NCI-H774 (cell line): ENCODE measurements at regions not wholly inside any gene's neighbourhood (a gene's known extent, or its start where the extent isn't known, plus 50 kb on each side); places are given as distances from the start of the nearest gene placed in this dataset.
"Not testable (repeated sequence)": the region's sequence is repeated elsewhere in the genome, so short reads cannot be mapped to it uniquely, and the experiment has no call there.

Experiments
- DNase-seq: peaks from one replicate; lab custom pipeline; 2025; lab: John Stamatoyannopoulos, UW

DNA sequence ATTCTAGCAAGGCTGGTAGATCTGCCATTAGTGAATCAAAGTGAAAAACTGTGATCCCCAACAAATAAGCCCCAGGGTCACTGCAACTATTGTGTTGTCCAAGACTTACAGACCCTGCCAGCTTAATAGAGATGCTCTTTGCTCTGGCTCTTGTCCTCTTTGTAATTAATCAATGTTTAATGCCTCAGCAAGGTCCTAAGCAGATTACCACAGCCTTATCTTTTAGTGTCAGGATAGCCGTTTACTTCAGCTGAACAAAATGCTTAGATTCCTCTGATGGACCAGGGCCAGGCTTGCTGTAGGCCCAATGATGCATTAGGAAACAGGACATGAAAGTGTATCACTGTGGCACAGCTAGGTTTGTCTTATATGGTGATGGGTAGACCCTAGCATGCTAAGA is 353.3 kb downstream of the HACE1 start:
- DNase-seq = no peak

- no peak for DNase-seq
Measured at GRCh38 chr6:104505838-104506237, 353.9 kb downstream of the HACE1 start.

DNA sequence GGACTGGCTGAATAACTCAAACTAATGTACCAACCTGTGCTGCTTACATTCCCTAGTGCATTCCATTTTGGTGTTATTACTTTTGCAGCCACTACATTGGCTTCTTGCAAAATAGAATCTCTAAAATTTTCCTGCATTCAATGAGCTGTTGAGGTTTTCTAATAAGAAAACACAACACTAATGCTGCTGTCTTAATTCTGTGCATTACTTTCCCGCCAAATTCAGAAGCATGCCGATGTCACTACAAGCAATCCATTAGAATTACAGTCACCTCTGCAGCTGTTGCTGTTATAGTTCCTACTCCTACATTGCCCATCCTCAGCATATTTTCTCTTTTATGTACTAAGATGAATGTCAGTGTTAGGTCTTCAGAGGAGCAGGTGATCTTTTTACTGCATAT is 359.5 kb downstream of the HACE1 start:
- no peak for DNase-seq

DNA sequence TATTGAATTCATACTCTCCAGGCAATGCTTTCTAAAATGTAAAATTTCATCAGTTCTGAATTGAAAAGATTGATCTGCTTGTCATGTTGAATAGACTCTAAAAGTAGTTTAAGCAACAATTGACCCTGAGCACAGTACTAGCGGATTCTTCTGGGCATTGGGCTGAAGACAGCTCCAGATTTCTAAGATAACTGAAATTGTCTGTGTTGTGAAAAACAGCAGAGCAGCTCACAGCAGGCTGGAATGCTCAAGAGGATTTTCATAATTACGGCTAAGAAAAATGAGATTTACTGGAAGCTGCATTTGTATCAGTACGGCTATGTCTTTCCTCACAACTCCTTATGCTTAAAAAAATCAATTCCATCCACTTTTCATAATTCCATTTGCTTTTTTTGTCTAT is 373.7 kb downstream of the HACE1 start:
- DNase-seq = no peak

DNA sequence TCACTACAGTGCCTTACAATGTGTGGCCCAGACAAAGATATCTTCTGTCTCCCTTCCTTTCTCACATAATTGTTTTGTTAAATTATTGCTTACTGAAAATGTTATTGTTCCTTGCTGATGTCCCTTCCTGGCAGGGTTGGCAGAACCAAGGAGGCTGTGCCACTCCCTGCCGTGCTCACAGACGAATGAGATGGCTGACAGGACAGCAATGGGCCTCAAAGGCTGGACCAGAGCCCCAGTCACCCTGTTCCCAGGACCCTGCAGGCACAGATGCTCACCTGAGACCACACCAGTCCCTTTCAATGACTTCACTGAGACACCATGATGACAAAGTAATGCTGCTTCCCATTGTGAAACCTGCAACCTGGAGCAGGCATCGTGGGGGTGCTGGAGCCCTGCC is 375.1 kb downstream of the HACE1 start:
- no peak for DNase-seq

DNA sequence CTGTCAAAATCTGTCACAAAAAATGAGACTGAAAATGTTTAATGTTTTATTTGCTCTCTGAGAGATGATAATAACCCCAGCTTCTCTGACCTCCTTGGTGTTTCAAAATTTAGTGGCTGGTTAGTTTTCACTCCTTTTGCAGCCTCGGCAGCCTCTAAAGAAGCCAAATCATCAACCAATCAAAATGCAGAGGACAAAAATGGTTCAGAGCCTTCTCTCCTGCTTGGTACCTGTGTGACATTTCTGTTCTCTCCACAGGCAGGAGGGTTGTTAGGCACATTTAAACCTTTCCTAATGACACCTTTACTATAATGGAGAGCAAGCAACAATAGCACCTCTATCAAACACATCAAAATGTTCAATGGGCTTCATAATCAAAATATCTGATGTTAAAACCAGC is 375.5 kb downstream of the HACE1 start:
- no peak for DNase-seq

GRCh38 chr6:104483225-104483834 is 376.4 kb downstream of the HACE1 start:
- DNase-seq = no peak

GRCh38 chr6:104477569-104477968 is 382.1 kb downstream of the HACE1 start:
- peak; percentile 17 for DNase-seq

GRCh38 chr6:104473021-104473429 is 386.7 kb downstream of the HACE1 start:
- DNase-seq = no peak

DNA sequence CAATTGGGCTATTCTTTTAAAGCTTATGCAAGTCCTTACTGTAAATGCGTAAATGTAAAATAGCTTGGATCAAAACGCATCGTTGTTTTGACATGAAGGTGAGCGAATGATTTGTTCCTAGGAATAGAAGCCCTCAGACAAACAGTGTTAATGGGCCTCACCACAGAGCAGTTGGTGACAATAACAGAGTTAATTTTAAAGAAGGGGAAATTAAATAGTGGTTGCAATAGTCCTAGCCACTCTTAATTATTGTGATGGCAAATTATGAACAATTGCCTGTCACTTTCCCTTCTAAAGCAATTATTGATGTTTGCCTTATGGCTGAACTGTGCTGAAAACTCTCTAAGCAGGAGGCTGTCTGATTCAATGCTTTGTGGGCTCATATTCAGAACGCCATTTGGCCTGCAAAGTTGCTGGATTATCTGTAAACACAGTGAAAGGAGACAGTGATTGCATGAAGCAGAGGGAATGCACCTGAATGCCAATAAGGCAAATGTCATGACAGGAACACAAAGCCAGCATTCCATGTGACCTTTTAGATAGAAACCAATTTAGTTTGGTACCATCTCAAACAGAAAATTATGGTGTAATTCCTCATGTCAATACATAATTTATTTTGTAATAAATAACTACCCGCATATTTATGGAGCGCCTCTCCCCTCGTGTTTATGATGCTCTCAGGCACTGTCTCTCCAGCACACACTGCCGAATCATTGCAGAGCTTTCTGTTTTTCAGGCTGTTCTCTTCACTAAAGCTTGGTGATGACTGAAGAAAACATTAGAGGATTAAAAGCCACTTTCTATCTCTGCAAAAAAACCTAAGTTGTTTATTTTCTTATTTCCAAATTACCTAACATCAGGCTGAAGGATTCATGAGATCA is 387.5 kb downstream of the HACE1 start:
- peak; percentile 68 for DNase-seq

DNA sequence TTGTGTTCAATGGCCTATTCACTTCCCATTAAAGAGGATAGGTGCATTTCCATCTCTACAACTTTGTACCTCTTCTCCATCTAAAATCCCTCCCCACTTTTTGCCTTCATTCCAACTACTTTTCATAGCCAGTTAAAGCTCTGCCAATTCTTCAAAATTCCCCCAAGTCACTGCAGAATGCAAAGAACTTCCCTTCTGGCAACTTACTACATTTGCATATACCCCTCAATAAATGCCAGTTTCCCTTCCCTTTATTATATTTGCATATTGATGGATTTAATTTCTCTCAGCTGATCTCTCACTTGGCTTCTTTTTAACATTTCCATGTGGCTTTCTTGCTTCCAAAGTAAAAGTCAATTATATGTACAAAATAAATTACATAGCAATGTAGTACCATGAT is 393.4 kb downstream of the HACE1 start:
- no peak for DNase-seq

DNA sequence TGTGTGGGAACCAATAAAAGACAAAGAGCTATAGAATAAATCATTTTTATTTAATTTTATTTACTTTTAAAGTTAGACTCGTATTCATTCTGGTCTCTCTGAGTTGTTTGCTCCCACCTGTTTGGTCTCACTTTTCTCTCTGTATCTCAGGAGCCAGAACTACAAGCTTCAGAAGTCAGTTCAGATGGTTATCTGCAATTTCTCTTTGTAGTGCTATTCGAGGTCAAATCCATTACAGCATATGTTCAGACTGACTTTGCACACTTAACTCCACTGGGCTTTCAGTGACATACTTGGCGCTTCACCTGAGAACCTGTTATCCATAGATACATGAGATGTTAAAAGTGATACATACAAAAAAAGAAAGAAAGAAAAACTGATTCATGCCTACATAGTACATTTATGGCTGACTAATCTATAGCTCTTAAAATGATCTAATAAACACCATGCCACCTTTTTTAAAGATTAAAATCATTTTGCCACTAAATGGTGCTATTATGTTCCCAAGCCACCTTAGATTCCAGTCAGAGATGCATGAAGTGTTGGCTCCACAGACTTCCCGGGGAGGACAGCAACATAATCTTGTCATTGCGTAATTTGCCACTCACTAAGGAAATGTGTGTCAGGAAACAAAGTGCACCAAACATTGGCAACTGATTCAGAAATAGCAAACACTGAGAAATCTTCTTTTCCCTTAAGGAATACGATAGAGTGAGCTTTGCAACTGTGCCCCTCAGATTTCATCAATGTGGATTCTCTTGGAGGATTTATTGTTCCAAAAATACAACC is 396.7 kb downstream of the HACE1 start:
- no peak for DNase-seq

DNA sequence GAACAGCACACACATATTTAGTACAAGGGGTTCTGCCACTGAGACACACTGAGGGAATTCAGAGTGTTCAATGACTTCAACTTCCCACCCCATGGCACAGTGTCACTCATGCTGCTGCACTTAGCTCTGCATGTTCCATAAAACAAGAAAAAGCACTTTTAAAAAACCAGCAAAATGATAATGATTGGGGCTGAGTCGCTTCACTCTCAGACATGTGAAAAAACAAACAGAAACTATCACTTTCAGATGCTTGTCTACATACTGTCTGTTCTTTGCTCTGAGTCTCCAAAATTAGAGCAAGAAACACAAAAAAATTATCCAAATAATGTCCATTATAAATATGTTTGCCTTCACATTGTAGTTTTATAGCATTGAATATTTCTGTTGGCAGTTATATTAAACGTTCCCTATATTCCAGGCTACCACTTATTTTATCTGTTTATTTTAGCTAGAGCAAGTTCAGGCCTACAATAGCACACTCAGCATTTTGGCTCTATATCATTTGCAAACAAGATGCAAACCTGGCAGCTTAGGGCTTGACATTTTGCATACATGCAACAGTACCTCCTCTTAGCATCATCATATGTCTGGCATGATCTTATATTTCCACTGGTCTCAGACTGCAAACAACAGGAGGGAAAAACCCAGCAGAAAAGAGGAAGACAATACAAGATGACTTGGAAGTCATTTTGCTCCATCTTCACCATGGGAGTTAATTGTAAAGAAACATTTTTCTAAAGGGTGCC is 398.8 kb downstream of the HACE1 start:
- DNase-seq = no peak

- no peak for DNase-seq
Measured at GRCh38 chr6:104459543-104459942, 400.2 kb downstream of the HACE1 start.

DNA sequence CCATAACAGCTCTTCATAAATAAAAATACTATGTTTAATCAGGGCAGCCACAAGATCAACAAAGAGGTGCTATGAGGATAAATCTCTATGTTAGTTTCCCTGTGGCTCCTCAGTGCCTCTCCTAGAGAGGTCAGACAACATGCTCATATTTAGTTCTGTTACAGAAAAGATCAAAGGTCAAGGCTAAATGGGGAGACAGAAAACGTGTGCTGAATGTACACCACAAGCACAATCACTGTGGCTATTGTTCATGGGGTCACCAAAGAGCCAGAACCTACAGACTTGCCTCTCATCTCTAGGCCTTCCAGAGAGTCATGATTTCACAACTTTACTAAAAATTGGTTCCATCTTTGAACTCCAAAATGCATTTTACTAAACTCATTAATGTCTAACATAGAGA is 409.8 kb downstream of the HACE1 start:
- no peak for DNase-seq

- DNase-seq = not testable (repeated sequence)
Measured at GRCh38 chr6:104446101-104447080, 413.3 kb downstream of the HACE1 start.

- DNase-seq = no peak
Measured at GRCh38 chr6:104434519-104434918, 425.2 kb downstream of the HACE1 start.

- no peak for DNase-seq
Measured at GRCh38 chr6:104431096-104431495, 428.6 kb downstream of the HACE1 start.

DNA sequence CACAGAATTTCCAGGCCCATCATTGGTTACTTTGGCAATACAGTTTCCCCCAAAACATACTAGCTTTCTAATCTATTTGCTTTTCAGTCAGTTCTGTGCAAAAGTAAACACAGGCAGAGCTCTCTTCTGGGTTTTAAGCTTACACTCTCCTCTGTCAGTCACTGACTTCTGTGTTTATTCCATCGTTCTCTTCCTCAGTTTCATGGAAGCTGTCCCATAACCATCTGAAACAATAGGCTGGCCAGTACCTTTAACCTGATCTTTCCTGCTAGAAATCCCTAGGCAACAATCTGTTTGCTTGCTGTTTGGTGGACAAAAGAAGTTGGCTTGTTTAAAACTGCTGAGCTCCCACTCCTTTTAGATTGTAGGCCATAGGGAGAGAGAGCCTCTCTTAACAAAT is 431.5 kb downstream of the HACE1 start:
- DNase-seq = peak; percentile 73

DNA sequence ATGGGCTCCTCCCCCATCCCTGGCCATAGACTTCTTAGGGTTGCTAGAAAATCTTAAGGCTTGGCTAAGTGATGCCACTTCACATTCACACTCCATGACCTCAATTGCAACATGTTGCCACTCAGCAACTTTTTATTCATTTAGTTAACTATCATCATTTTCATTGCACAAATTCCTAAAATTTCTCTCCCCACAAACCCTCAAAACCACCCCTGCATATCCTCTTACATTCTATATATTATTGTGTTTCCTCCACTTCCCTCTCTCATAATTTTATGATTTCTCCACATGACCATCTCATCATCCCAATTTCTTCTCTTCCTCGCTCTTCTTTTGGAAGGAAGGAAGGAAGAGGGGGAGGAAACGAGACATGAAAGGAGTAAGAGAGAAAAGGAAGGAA is 436.0 kb downstream of the HACE1 start:
- DNase-seq = no peak

GRCh38 chr6:104421650-104422049 is 438.1 kb downstream of the HACE1 start:
- no peak for DNase-seq
